ELR (cell line): ENCODE measurements at regions not wholly inside any gene's neighbourhood (a gene's known extent, or its start where the extent isn't known, plus 50 kb on each side); places are given as distances from the start of the nearest gene placed in this dataset.

Source experiments
- DNase-seq: peaks from one replicate; pipeline ENCODE4 v3.0.0-alpha.2; 2015; ENCODE audit warnings: low read depth

DNA sequence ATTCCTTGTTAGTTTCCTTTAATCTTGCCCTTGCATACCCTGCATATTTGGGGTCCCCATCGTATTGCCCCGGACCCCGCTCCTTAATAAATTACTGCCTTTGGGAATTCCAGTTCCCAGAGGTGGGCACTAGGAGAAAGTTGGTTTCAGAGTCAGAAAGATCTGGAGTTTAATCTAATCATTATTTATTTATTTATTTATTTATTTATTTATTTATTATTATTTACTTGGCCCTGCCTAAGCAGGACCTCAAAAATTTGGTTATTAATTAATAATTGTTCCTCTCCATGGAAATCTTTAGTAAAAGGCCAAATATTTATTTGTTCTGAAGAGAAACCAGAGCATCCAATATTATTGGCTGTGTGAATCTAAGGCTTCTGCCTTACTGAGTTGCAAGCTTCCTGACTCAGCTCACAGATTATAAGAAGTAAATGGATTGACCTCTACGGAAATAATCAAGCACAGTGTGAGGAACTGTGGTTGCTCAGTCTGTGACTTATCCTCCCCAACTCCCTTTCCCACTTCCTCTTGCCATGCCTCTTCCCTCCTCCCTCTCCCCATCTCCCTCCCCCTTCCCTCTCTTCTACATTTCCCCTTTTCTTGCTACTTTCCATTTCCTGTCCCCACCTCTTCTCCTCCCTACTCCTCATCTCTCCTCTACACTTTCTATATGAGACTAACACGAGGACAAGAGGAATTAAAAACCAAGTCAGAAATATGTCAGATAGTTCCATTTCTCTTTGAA is 61.5 kb upstream of the AP1S2 start:
- DNase-seq, result peak; percentile 46

DNA sequence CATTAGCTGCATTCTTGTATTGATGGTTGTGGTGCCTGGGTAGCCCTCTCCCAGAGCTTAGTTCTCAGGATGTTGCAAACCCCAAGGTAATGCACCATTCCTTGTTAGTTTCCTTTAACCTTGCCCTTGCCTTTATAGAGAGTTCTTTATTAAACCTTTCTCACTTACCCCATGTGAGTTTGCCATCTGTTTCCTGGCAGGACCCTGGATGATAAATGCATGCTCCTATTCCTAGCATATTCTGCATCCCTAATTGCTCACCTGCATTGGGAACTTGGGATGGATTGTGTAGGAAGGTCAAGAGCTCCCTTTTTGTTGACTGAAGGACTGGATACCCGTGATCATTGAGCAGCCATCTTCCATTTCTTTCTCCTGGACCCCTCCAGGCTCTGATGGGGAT is 59.9 kb upstream of the AP1S2 start:
- DNase-seq, result no peak

DNA sequence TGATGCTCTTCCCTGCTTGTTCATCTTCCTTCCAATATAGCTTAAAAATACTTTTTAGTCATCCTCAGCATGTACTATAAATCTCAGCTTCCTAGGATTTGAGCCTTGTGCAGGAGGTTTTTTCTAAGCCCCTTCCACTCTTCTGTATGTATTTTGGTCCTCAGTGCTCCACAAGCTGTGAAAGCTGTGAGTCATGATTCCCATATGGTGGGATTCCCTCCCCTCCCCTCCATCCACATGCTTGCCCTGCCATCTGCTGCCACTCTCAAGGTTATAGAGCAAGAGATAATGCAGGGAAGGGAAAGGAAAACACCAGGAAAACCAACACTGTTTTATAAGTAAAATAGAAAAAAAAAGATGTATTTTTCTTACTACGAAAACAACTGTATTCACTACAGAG is 58.5 kb upstream of the AP1S2 start:
- no peak for DNase-seq

DNA sequence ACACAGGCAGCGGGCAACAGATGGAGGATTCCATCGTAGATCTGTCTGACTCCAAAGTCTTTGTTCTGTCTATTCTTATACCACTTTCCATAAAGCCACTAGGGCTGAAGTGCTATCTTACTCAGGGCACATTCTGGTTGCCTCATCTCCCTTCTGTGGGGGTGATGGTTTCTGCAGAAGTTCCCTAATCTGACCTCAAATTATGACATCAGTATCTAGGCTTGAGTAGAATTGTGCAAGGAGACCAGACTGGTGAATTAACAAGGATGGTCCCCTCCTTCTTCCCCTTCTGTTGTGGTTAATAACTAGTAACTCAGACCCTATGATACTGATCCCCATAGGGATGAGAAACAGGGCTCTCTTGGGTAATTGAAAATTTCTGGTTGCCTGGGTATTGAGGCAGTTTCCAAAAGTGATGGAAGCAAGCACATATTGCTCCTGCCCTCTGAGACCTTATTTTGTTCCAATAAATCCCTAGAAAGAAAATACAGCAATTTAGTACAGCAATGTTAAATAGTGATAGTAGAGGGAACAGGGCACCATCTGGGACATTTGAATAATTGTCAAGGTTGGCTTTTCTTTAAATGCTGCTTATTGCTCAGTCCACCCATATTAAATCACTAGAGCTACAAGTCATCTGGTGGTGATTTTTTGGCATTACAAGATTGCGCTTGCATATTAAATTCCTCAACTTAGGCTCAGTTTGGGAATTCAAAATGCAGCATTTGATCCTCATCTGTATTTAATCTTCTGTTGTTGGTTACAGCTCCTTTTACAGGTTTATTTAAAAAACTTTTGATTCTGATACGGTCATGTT is 57.3 kb upstream of the AP1S2 start:
- DNase-seq, result no peak

DNA sequence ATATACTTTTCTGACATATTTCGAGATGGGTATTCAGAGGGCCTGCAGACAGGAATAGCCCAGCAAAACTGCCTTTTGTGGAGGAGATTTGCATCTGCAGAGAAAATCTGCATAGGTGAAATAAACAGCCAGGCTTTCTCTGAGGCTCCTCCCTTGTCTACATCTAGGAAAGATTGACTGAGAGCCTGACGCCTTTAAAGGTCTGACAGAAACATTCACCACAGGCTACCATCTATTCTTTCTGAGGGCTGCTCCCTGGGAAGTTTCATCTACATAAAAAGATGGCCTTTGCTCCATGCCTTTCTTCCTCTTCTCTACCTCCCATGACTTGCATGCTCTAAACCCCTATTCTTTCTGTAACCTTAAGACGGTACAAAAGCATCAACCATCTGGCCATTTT is 55.0 kb upstream of the AP1S2 start:
- DNase-seq, result no peak

DNA sequence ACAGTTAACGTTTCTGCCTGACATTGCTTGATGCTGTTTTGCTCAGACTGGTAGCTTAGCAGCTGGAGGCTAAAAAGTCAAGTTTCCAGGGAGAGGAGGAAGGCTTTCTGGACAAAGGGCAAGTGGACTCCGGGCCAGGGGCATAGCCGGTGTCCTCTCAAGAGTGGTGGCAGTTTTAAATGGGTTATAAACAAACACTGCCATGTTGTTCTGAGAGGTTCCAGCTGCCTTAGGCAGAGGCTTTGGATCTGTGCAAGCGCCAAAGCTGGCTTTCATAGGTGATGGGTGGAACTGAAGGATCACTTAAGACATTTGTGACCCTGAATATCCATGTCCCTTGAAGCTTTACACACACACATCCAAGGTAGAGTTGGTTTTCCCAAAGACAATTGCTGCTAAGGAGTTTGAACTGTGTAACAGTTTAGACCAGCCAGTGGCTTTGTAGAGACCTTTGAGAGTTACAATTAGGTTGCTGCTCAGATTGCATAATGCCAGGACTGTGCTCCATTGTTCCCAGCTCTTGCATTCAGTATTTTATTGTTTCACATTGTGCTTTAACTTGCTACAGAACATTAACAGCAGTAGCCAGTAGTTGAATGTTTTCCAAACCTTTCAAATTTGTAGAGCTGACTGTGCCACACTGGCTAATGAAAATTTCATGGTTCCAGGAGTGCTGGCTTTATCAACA is 54.1 kb upstream of the AP1S2 start:
- DNase-seq, result no peak

DNA sequence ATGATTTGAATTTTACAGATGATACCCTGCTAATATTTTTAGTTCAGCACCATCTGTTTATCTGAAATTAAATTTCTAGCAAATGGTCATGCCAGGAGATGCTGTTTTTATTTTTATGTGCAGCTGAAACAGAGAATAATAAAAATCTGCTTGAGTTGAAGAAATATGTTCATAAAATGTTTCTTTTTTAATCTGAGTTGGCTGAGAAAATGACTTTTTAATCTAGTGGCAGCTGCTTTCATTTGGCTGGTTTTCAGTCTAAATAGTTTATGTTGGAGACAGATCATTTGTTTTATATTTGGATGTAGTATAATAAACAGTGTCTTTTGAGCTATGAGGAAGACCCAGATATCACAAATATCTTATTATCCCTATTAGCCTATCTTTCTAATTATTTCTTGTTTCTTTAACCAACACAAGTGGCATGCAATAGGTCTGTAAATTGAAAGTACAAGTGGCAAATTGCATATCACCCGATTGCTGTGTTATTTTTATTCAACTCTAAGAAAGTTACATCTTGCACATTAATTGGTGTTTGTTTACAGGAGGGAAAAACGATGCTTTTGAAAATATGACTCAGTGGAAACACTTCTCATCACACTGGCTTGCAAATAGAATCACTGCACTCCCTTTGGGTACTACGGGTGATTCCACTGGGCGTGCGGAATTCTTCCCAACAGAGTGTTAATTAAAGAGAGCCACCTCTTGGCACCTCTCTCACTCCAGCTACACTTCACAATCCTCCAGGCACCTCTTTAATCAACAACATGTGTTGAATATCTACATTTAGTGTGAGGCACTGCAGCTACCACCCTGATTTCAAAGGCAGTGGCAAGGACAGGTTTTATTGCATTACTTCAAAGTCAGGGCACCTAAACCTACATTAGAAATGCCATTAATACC is 51.7 kb upstream of the AP1S2 start:
- no peak for DNase-seq
